Heart right ventricle (tissue), 16 donors: ENCODE measurements at regions not wholly inside any gene's neighbourhood (a gene's known extent, or its start where the extent isn't known, plus 50 kb on each side); places are given as distances from the start of the nearest gene placed in this dataset.

ENCODE experiments used
- ATAC-seq, 8 donors: fragments of 200-7000 bp; cut with Tn5 transposase; one replicate each; pipeline ENCODE4 v1.9.1; 2020; ENCODE audit warnings: mild to moderate bottlenecking in 8 of 8, moderate library complexity in 8 of 8, moderate number of reproducible peaks in 1 of 8
- DNase-seq, 2 donors: peaks; one replicate each; pipeline ENCODE4 v3.0.0-alpha.2; 2020
- H3K27ac ChIP-seq, 10 donors: fragments of 200-600 bp; sonication (generic) in 2 of 10; one replicate each; pipeline versions ENCODE4 v1.5.0 to v1.8.0; 2020 to 2022; ENCODE audit warnings: mild to moderate bottlenecking in 3 of 10
- H3K27me3 ChIP-seq, 7 donors: fragments of 200-600 bp; one replicate each; pipeline ENCODE4 v1.8.0; 2021 to 2022; ENCODE audit warnings: mild to moderate bottlenecking in 2 of 7
- H3K36me3 ChIP-seq, 9 donors: fragments of 200-600 bp; sonication (generic) in 1 of 9; one replicate each; pipeline versions ENCODE4 v1.5.0 to v1.8.0; 2020 to 2022; ENCODE audit warnings: mild to moderate bottlenecking in 2 of 9
- H3K4me1 ChIP-seq, 9 donors: fragments of 200-600 bp; sonication (generic) in 1 of 9; one replicate each; pipeline versions ENCODE4 v1.5.0 to v1.8.0; 2020 to 2022; ENCODE audit warnings: mild to moderate bottlenecking in 4 of 9
- H3K4me3 ChIP-seq, 10 donors: fragments of 200-600 bp; sonication (generic) in 2 of 10; one replicate each; pipeline versions ENCODE4 v1.5.0 to v1.8.0; 2020 to 2022; ENCODE audit warnings: mild to moderate bottlenecking in 7 of 10, moderate library complexity in 2 of 10
- H3K9me3 ChIP-seq, 11 donors: fragments of 200-600 bp in 10 of 11; sonication (generic) in 2 of 11; one replicate each; pipeline versions ENCODE4 v1.5.0 to v1.8.0; 2013 to 2022; ENCODE audit warnings: mild to moderate bottlenecking in 2 of 11, control low read depth in 1 of 11, moderate library complexity in 1 of 11
- WGBS, 2 donors: extraction: QIAGEN DNeasy Blood & Tissue Kit; methylation state at CpG; one replicate each; pipeline ENCODE4 v1.1.7; 2013; ENCODE audit warnings: inconsistent platforms in 1 of 2; 5-methylcytosine and 5-hydroxymethylcytosine counted together
- intact Hi-C, 10 donors: fragments of 100-400 bp; cut with DNase I; formaldehyde crosslinking; loops; one replicate each; pipeline versions ENCODE4 v1.11.1 to v1.14.2; 2022
- TF ChIP-seq, protein P1 (sequence below), 9 donors: fragments of 200-600 bp; sonication (generic) in 2 of 9; IDR thresholded peaks; one replicate each; pipeline versions ENCODE4 v1.5.0 to v1.8.0; 2021 to 2022; ENCODE audit warnings: antibody characterized with exemption in 9 of 9, mild to moderate bottlenecking in 5 of 9, moderate library complexity in 1 of 9
- donor health status: Arrhythmogenic right ventricular cardiomyopathy.
- donor health status: ischemic (EF 13 %, LVEDD 7.1; RV severe dilation, severe dysfunction).
- donor health status: healthy with polysubstance abuse.
- donor health status: DM: no; HTN: yes; CAD: no.
- donor health status: DM: no; HTN: no; CAD: no.
- donor health status: ischemic (EF 25% LVEDD 6.9; RV normal size, moderate dysfunction).
- donor health status: ischemic (EF 25% LVEDD 5.7; RV mildly dilated, moderate dysfunction).
- donor health status: healthy.
- donor health status: DM: yes; HTN: yes; CAD: no.
- donor health status: Ischemic cardiomyopathy.
- donor health status: ischemic (EF 35%, LVEDD 5.7; RV mildly dilated, moderate dysfunction).
- donor health status: nonischemic (EF 11% LVEDD 7.7; RV severe dilation, severe dysfunction).
- donor health status: DM: yes; HTN: yes; CAD: no.
- donor health status: PGD.
- donor health status: ischemic (EF 29% LVEDD 5.4; RV normal size, mild dysfunction).
- donor health status: nonischemic (EF 23%, LVEDD 6.1; RV moderate dilation, normal function).

DNA sequence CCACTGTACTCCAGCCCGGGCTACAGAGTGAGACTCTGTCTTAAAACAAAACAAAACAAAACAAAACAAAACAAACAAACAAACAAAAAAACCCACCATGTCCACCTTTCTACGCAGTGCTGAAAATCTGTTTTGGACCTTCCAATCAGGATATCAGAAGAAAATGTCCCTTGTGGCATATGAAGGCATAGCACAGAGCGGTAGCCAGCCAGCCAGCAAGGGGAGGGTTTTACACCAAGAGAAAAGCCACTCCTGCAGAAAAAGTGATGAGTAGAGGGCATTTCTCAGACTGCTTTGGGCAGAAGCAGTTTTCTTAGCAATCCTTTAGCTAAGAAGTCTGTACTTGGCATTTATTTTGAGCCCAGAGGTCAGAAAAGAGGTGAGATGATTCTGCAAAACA, 612.2 kb downstream of the TYW1 start:
- no peak for DNase-seq
- no peak for ATAC-seq
- H3K36me3 ChIP-seq = no peaks in the 10 kb centered on the region

DNA sequence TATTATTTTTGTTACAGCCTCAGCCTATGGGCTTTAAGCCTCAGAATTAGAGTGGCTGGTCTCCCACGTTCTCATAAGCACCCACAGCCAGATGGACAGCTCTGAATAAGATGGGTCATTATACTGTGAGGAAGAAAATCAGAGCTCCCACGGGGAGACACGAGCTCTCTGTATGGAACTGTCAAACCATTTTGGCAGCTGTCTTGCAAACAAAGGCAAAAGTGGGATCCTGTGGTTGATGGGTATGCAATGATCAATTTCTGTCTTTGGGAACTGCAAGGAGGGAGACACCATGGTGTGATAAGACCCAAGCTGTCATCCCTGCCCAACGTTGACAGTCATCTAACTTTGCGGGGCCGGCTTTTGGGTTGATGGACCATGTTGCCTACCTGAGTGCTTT, 614.3 kb downstream of the TYW1 start:
- peaks cover 0 to 7% (median 2%) of the 10 kb centered on the region in 7 donors for H3K27me3 ChIP-seq
- H3K27ac ChIP-seq = no peak overlapping the region
- H3K4me3 ChIP-seq = no peak overlapping the region
- H3K4me1 ChIP-seq = no peaks in the 10 kb centered on the region
- TF ChIP-seq, protein P1, sequence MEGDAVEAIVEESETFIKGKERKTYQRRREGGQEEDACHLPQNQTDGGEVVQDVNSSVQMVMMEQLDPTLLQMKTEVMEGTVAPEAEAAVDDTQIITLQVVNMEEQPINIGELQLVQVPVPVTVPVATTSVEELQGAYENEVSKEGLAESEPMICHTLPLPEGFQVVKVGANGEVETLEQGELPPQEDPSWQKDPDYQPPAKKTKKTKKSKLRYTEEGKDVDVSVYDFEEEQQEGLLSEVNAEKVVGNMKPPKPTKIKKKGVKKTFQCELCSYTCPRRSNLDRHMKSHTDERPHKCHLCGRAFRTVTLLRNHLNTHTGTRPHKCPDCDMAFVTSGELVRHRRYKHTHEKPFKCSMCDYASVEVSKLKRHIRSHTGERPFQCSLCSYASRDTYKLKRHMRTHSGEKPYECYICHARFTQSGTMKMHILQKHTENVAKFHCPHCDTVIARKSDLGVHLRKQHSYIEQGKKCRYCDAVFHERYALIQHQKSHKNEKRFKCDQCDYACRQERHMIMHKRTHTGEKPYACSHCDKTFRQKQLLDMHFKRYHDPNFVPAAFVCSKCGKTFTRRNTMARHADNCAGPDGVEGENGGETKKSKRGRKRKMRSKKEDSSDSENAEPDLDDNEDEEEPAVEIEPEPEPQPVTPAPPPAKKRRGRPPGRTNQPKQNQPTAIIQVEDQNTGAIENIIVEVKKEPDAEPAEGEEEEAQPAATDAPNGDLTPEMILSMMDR (IDR thresholded peaks at IDR 0.05) = no peak
- DNase-seq (no peak), ATAC-seq (no peak)
- intact Hi-C loops = loop anchor here in 1 of 10 donors (10.0 kb wide), 1 partner anchor 96 kb away; no protein-coding TSS in a partner anchor
- H3K36me3 ChIP-seq = no peaks in the 10 kb centered on the region
- H3K9me3 ChIP-seq = peaks cover 0 to 22% (median 2%) of the 10 kb centered on the region in 11 donors
- WGBS, 2 donors = 83% methylated on average over 6 of the region's 6 CpGs

More for the DNA sequence above, 612.2 kb downstream of the TYW1 start:
- H3K4me3 ChIP-seq = no peak overlapping the region
- intact Hi-C loops = loop anchor here in 1 of 10 donors (10.0 kb wide), 1 partner anchor 104 kb away; no protein-coding TSS in a partner anchor
- H3K27ac ChIP-seq = no peak overlapping the region
- peaks cover 0 to 7% (median 0%) of the 10 kb centered on the region in 7 donors for H3K27me3 ChIP-seq
- H3K4me1 ChIP-seq = peaks cover 0 to 8% (median 0%) of the 10 kb centered on the region in 9 donors
- WGBS, 2 donors = 83 to 84% methylated on average over 3 of the region's 3 CpGs
- TF ChIP-seq, protein P1 (IDR thresholded peaks at IDR 0.05) = no peak
- H3K9me3 ChIP-seq = peaks cover 0 to 37% (median 11%) of the 10 kb centered on the region in 11 donors

DNA sequence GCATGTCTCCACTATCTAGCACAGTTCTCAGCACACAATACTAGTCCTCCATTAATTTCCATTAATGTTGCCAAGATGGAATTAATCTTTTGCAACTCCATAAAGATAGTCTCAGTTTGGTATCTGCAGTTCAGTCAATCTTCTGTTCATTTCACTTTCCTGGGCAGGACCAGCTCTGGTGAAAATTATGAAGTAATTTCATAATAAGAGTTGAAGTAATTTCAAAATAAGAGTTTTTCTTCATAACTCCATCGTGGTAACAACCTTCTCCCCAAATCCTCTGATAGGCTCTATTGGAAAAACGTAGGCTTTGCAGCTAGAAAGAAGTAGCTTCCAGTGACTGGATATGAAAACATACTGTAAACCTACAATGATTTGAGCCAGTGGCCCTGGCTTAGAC, 618.2 kb downstream of the TYW1 start:
- TF ChIP-seq, protein P1 (IDR thresholded peaks at IDR 0.05) = no peak

DNA sequence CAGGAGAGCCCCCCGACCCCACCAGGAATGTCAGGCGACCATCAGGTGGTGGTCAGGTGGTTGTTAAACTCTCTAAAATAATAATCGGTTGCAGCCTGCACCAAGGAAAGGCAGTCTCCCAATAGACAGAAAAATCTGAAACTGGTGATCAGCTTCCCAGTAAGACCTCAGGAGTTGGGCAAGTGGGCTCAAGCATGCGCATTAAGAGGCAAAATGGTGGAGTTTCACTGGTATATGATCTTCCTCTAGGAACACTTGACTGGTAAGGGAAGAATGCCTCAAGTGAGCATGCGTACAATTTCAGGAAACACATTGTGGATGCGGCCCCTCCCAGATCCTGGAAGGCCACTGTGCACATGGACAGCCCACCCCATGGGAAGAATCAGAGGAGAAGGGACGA, 619.9 kb downstream of the TYW1 start:
- peaks cover 0 to 46% (median 14%) of the 10 kb centered on the region in 7 donors for H3K27me3 ChIP-seq
- no peaks in the 10 kb centered on the region for H3K36me3 ChIP-seq
- no peak overlapping the region for H3K4me3 ChIP-seq
- intact Hi-C loops = loop anchor here in 1 of 10 donors (10.0 kb wide), 1 partner anchor 102 kb away; no protein-coding TSS in a partner anchor
- DNase-seq = no peak
- H3K4me1 ChIP-seq = peaks cover 0 to 43% (median 10%) of the 10 kb centered on the region in 9 donors
- peak overlapping the region in 1 of 10 donors; percentile 23 for H3K27ac ChIP-seq
- 84% methylated on average over 7 of the region's 7 CpGs for WGBS, 2 donors
- H3K9me3 ChIP-seq = peaks cover 0 to 20% (median 2%) of the 10 kb centered on the region in 11 donors
- TF ChIP-seq, protein P1 (IDR thresholded peaks at IDR 0.05) = no peak
- ATAC-seq = no peak

More for the DNA sequence above, 618.2 kb downstream of the TYW1 start:
- Histone ChIP-seq H3K27ac (no peak overlapping the region), H3K27me3 (peaks cover 0 to 37% (median 9%) of the 10 kb centered on the region in 7 donors), H3K4me3 (no peak overlapping the region), H3K36me3 (no peaks in the 10 kb centered on the region), H3K4me1 (peaks cover 0 to 34% (median 9%) of the 10 kb centered on the region in 9 donors), H3K9me3 (peaks cover 0 to 20% (median 2%) of the 10 kb centered on the region in 11 donors)
- 58 to 59% methylated on average over 2 of the region's 2 CpGs for WGBS, 2 donors
- no peak for ATAC-seq
- no peak for DNase-seq
- intact Hi-C loops = loop anchor here in 1 of 10 donors (10.0 kb wide), 1 partner anchor 100 kb away; no protein-coding TSS in a partner anchor
